Trophoblast cell (in vitro differentiated cells and primary cell): ENCODE measurements at regions not wholly inside any gene's neighbourhood (a gene's known extent, or its start where the extent isn't known, plus 50 kb on each side); places are given as distances from the start of the nearest gene placed in this dataset.
"Not testable (repeated sequence)": the region's sequence is repeated elsewhere in the genome, so short reads cannot be mapped to it uniquely, and the experiment has no call there.

Source experiments
- DNase-seq, 2 donors: peaks; one replicate each; pipeline ENCODE4 v3.0.0-alpha.2; 2016
- H2AFZ ChIP-seq: 2 replicates; pipeline ENCODE4 v1.6.1; 2013; ENCODE audit warnings: low read length, moderate library complexity, mild to moderate bottlenecking; ENCODE audit not compliant: insufficient read depth, poor library complexity
- H2AK5ac ChIP-seq: 2 replicates; pipeline ENCODE4 v1.6.1; 2013; ENCODE audit warnings: mild to moderate bottlenecking, low read length
- H2BK120ac ChIP-seq: 2 replicates; pipeline ENCODE4 v1.6.1; 2013; ENCODE audit warnings: low read length, mild to moderate bottlenecking, moderate library complexity; ENCODE audit not compliant: insufficient read depth, poor library complexity
- H2BK12ac ChIP-seq: 2 replicates; pipeline ENCODE4 v1.6.1; 2013; ENCODE audit warnings: mild to moderate bottlenecking, low read length, moderate library complexity
- H2BK5ac ChIP-seq: 2 replicates; pipeline ENCODE4 v1.6.1; 2013; ENCODE audit warnings: low read length, low read depth, moderate library complexity, mild to moderate bottlenecking; ENCODE audit not compliant: poor library complexity
- H3K14ac ChIP-seq: 2 replicates; pipeline ENCODE4 v1.6.1; 2013; ENCODE audit warnings: mild to moderate bottlenecking, low read length
- H3K18ac ChIP-seq: 2 replicates; pipeline ENCODE4 v1.6.1; 2013; ENCODE audit warnings: mild to moderate bottlenecking, low read length
- H3K23ac ChIP-seq: 2 replicates; pipeline ENCODE4 v1.6.1; 2013; ENCODE audit warnings: low read length
- H3K27ac ChIP-seq: 2 replicates; pipeline ENCODE4 v1.5.1; 2013; ENCODE audit warnings: low read depth, mild to moderate bottlenecking, inconsistent platforms, low read length, moderate library complexity
- H3K27me3 ChIP-seq: 2 replicates; pipeline ENCODE4 v1.6.1; 2013; ENCODE audit warnings: inconsistent platforms, mild to moderate bottlenecking, low read length, moderate library complexity; ENCODE audit not compliant: insufficient read depth
- H3K36me3 ChIP-seq, 2 experiments: 1 replicate in 1 of 2; 2 replicates in 1 of 2; pipeline ENCODE4 v1.6.1; 2013; ENCODE audit warnings: low read length in 2 of 2, mild to moderate bottlenecking in 2 of 2, moderate library complexity in 1 of 2; ENCODE audit not compliant: insufficient read depth in 2 of 2, control insufficient read depth in 1 of 2
- H3K4ac ChIP-seq: 2 replicates; pipeline ENCODE4 v1.6.1; 2013; ENCODE audit warnings: low read depth, mild to moderate bottlenecking, low read length, moderate library complexity
- H3K4me1 ChIP-seq, 2 experiments: 1 replicate in 1 of 2; 2 replicates in 1 of 2; pipeline ENCODE4 v1.6.1; 2013; ENCODE audit warnings: low read length in 2 of 2, mild to moderate bottlenecking in 2 of 2, moderate library complexity in 1 of 2; ENCODE audit not compliant: insufficient read depth in 2 of 2, control insufficient read depth in 1 of 2
- H3K4me2 ChIP-seq: 2 replicates; pipeline ENCODE4 v1.6.1; 2013; ENCODE audit warnings: inconsistent platforms, mild to moderate bottlenecking, low read length, moderate library complexity
- H3K4me3 ChIP-seq: 2 replicates; pipeline ENCODE4 v1.5.1; 2013; ENCODE audit warnings: mild to moderate bottlenecking, low read depth, low read length, inconsistent platforms
- H3K79me1 ChIP-seq: one replicate; pipeline ENCODE4 v1.6.1; 2013; ENCODE audit warnings: low read length
- H3K79me2 ChIP-seq: 2 replicates; pipeline ENCODE4 v1.6.1; 2013; ENCODE audit warnings: low read length, mild to moderate bottlenecking; ENCODE audit not compliant: control insufficient read depth, insufficient read depth, poor library complexity
- H3K9ac ChIP-seq: 2 replicates; pipeline ENCODE4 v1.6.1; 2013; ENCODE audit warnings: mild to moderate bottlenecking, low read length
- H3K9me3 ChIP-seq: 2 replicates; pipeline ENCODE4 v1.6.1; 2013; ENCODE audit warnings: low read depth, mild to moderate bottlenecking, control low read depth, inconsistent platforms, low read length; ENCODE audit not compliant: insufficient read depth
- H4K12ac ChIP-seq: 2 replicates; pipeline ENCODE4 v1.6.1; 2013; ENCODE audit warnings: low read depth, mild to moderate bottlenecking, low read length, moderate library complexity
- H4K8ac ChIP-seq: 2 replicates; pipeline ENCODE4 v1.6.1; 2013; ENCODE audit warnings: low read depth, mild to moderate bottlenecking, low read length, moderate library complexity
- H4K91ac ChIP-seq: one replicate; pipeline ENCODE4 v1.6.1; 2013; ENCODE audit warnings: low read depth, mild to moderate bottlenecking, low read length, moderate library complexity
- WGBS: extraction: QIAGEN DNeasy Blood & Tissue Kit; methylation state at CpG from one replicate; pipeline ENCODE4 v1.1.7; 2013; ENCODE audit warnings: missing lambda C conversion rate; ENCODE audit not compliant: insufficient read length, insufficient coverage; ENCODE audit errors: extremely low coverage; 5-methylcytosine and 5-hydroxymethylcytosine counted together

- not testable (repeated sequence) for H3K4me2 ChIP-seq, H3K9ac ChIP-seq, H3K36me3 ChIP-seq, H3K79me2 ChIP-seq, H4K91ac ChIP-seq, DNase-seq, H3K27me3 ChIP-seq, H3K4me3 ChIP-seq, H3K14ac ChIP-seq, H3K18ac ChIP-seq, H3K23ac ChIP-seq, H2BK120ac ChIP-seq, H4K12ac ChIP-seq, H3K9me3 ChIP-seq, H3K79me1 ChIP-seq, H3K4me1 ChIP-seq, H2AFZ ChIP-seq, H2BK5ac ChIP-seq, H2BK12ac ChIP-seq, H3K4ac ChIP-seq, H3K27ac ChIP-seq, H4K8ac ChIP-seq, H2AK5ac ChIP-seq
- no CpG with 5 or more reads among the region's 12 CpGs for WGBS
Observed at GRCh38 chr7:4533339-4533738, 148.8 kb upstream of the FOXK1 start.

- Histone ChIP-seq H3K27ac (no peak overlapping the region), H3K9me3 (peaks cover 9% of the 10 kb centered on the region)
Observed at GRCh38 chr7:4549681-4550080, 132.4 kb upstream of the FOXK1 start.

GRCh38 chr7:4550117-4550516 is 132.0 kb upstream of the FOXK1 start:
- no peak overlapping the region for H2AK5ac ChIP-seq
- no peak overlapping the region for H4K91ac ChIP-seq
- no peak for DNase-seq

More at GRCh38 chr7:4549681-4550080, 132.4 kb upstream of the FOXK1 start:
- Histone ChIP-seq H4K8ac (no peak overlapping the region), H3K14ac (no peak overlapping the region), H3K4me3 (no peak overlapping the region), H2BK120ac (no peak overlapping the region), H2BK5ac (no peak overlapping the region), H3K23ac (no peak overlapping the region), H2AK5ac (no peak overlapping the region), H4K91ac (no peak overlapping the region), H3K4me2 (no peak overlapping the region), H3K4me1 (no peaks in the 10 kb centered on the region), H2BK12ac (no peak overlapping the region), H3K18ac (no peak overlapping the region), H3K9ac (no peak overlapping the region), H3K4ac (no peak overlapping the region), H3K36me3 (no peaks in the 10 kb centered on the region), H3K27me3 (no peaks in the 10 kb centered on the region), H3K79me1 (no peaks in the 10 kb centered on the region), H2AFZ (no peak overlapping the region), H4K12ac (no peak overlapping the region), H3K79me2 (no peaks in the 10 kb centered on the region)
- DNase-seq = no peak
- WGBS = no CpG with 5 or more reads among the region's 1 CpG

GRCh38 chr7:4552985-4553384 is 129.1 kb upstream of the FOXK1 start:
- no peak overlapping the region for H4K12ac ChIP-seq
- no peak overlapping the region for H2BK5ac ChIP-seq
- no peak for DNase-seq
- no peak overlapping the region for H2BK120ac ChIP-seq
- H4K91ac ChIP-seq = no peak overlapping the region
- H3K9ac ChIP-seq = no peak overlapping the region
- H2AFZ ChIP-seq = no peak overlapping the region
- no peak overlapping the region for H3K23ac ChIP-seq
- no peaks in the 10 kb centered on the region for H3K79me2 ChIP-seq
- H3K4me3 ChIP-seq = no peak overlapping the region
- no peak overlapping the region for H3K27ac ChIP-seq
- H3K4ac ChIP-seq = no peak overlapping the region
- no peak overlapping the region for H4K8ac ChIP-seq
- H3K36me3 ChIP-seq = no peaks in the 10 kb centered on the region
- peaks cover 6% of the 10 kb centered on the region for H3K9me3 ChIP-seq
- H2BK12ac ChIP-seq = no peak overlapping the region
- H2AK5ac ChIP-seq = no peak overlapping the region
- H3K79me1 ChIP-seq = no peaks in the 10 kb centered on the region
- no peak overlapping the region for H3K18ac ChIP-seq
- no peaks in the 10 kb centered on the region for H3K27me3 ChIP-seq
- no peak overlapping the region for H3K4me2 ChIP-seq
- no peak overlapping the region for H3K14ac ChIP-seq
- H3K4me1 ChIP-seq = no peaks in the 10 kb centered on the region
- no CpG with 5 or more reads among the region's 1 CpG for WGBS

More at GRCh38 chr7:4550117-4550516, 132.0 kb upstream of the FOXK1 start:
- H3K14ac ChIP-seq = no peak overlapping the region
- H3K4me1 ChIP-seq = no peaks in the 10 kb centered on the region
- no peak overlapping the region for H4K12ac ChIP-seq
- H3K4ac ChIP-seq = no peak overlapping the region
- no peak overlapping the region for H3K23ac ChIP-seq
- H3K4me2 ChIP-seq = no peak overlapping the region
- no peak overlapping the region for H3K9ac ChIP-seq
- H2BK5ac ChIP-seq = no peak overlapping the region
- no peaks in the 10 kb centered on the region for H3K27me3 ChIP-seq
- no peak overlapping the region for H3K4me3 ChIP-seq
- peaks cover 9% of the 10 kb centered on the region for H3K9me3 ChIP-seq
- no peaks in the 10 kb centered on the region for H3K36me3 ChIP-seq
- H2BK120ac ChIP-seq = no peak overlapping the region
- no peak overlapping the region for H2BK12ac ChIP-seq
- no peaks in the 10 kb centered on the region for H3K79me1 ChIP-seq
- no CpG with 5 or more reads among the region's 1 CpG for WGBS
- H2AFZ ChIP-seq = no peak overlapping the region
- no peak overlapping the region for H4K8ac ChIP-seq
- no peak overlapping the region for H3K27ac ChIP-seq
- no peak overlapping the region for H3K18ac ChIP-seq
- no peaks in the 10 kb centered on the region for H3K79me2 ChIP-seq
